ENCODE measurements at regions not wholly inside any gene's neighbourhood (a gene's known extent, or its start where the extent isn't known, plus 50 kb on each side); places are given as distances from the start of the nearest gene placed in this dataset.

DNA sequence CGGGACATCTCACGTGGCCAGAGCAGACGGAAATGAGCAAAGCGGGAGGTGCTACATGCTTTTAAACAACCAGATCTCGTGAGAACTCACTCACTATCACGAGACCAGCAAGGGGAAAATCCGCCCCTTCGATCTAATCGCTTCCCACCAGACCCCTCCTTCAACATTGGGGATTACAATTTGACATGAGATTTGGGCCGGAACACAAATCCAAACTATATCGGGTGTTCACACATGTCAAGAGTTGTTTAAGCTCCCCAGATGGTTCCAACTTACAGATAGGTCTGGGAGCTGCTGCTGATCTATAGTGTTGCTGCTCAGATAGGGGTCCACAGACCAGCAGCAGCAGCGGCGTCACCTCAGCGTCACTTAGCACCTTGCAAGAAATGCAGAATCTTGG, 194.9 kb downstream of the GPAM start:
- H3K4ac ChIP-seq (replicated peaks; ENCODE audit: insufficient read length, low read depth, low read length): no peak overlapping the region
- H3K79me1 ChIP-seq (ENCODE audit: low read depth, low read length): no peaks in the 10 kb centered on the region
- H3K27me3 ChIP-seq (replicated peaks in 1 of 4; ENCODE audit: control insufficient read depth in 3 of 4, extremely low read depth in 1 of 4, insufficient read depth in 3 of 4, low read length in 3 of 4): no peaks in the 10 kb centered on the region
- CTCF ChIA-PET (ENCODE audit: partially characterized antibody): interaction anchor here (1.0 to 4.6 kb wide), 4 partner anchors 26 to 233 kb away, joined by 3 to 28 read pairs (median 4); no protein-coding TSS in a partner anchor
- H4K5ac ChIP-seq (ENCODE audit: insufficient read length, low read depth, low read length): no peak overlapping the region
- H2AFZ ChIP-seq (ENCODE audit: low read length): no peak overlapping the region
- H2BK15ac ChIP-seq (ENCODE audit: low read length): no peak overlapping the region
- no peaks in the 10 kb centered on the region for H3K9me3 ChIP-seq (ENCODE audit: insufficient read depth in 2 of 2, low read depth in 1 of 2, low read length in 1 of 2)
- H2BK20ac ChIP-seq (ENCODE audit: low read length): no peak overlapping the region
- H3K79me2 ChIP-seq (ENCODE audit: control insufficient read depth in 1 of 2, insufficient read depth in 2 of 2, low read length in 2 of 2): no peaks in the 10 kb centered on the region
- no peak overlapping the region for H3K56ac ChIP-seq (replicated peaks; ENCODE audit: insufficient read length, low read depth, low read length)
- FAIRE-seq: no peak
- H3K23ac ChIP-seq (ENCODE audit: insufficient read length): no peak overlapping the region
- H3K27ac ChIP-seq (ENCODE audit: low read depth, low read length): no peak overlapping the region
- no peak overlapping the region for H3K4me2 ChIP-seq (ENCODE audit: insufficient read depth in 1 of 2, low read depth in 2 of 2, low read length in 2 of 2)
- H2BK5ac ChIP-seq (ENCODE audit: low read depth, low read length): no peak overlapping the region
- no peak overlapping the region for H4K91ac ChIP-seq (replicated peaks; ENCODE audit: insufficient read length, low read length)
- no peak overlapping the region for H2BK12ac ChIP-seq (ENCODE audit: low read depth, low read length)
- no peak overlapping the region for H4K8ac ChIP-seq (ENCODE audit: extremely low read depth, insufficient read depth, low read length)
- no peaks in the 10 kb centered on the region for H3K23me2 ChIP-seq (ENCODE audit: low read depth, low read length)
- TF ChIP-seq CHD2 (IDR thresholded peaks at IDR 0.05; ENCODE audit: low read length): no peak
- no peak for TF ChIP-seq TBP (IDR thresholded peaks at IDR 0.05; ENCODE audit: low read depth, low read length)
- TF ChIP-seq, protein P1, sequence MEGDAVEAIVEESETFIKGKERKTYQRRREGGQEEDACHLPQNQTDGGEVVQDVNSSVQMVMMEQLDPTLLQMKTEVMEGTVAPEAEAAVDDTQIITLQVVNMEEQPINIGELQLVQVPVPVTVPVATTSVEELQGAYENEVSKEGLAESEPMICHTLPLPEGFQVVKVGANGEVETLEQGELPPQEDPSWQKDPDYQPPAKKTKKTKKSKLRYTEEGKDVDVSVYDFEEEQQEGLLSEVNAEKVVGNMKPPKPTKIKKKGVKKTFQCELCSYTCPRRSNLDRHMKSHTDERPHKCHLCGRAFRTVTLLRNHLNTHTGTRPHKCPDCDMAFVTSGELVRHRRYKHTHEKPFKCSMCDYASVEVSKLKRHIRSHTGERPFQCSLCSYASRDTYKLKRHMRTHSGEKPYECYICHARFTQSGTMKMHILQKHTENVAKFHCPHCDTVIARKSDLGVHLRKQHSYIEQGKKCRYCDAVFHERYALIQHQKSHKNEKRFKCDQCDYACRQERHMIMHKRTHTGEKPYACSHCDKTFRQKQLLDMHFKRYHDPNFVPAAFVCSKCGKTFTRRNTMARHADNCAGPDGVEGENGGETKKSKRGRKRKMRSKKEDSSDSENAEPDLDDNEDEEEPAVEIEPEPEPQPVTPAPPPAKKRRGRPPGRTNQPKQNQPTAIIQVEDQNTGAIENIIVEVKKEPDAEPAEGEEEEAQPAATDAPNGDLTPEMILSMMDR (IDR thresholded peaks at IDR 0.05; ENCODE audit: control extremely low read depth in 1 of 3, insufficient read depth in 1 of 3, low read depth in 1 of 3, low read length in 3 of 3): no peak
- TF ChIP-seq HDAC2 (IDR thresholded peaks at IDR 0.05; ENCODE audit: borderline replicate concordance in 1 of 2, low read depth in 2 of 2, low read length in 2 of 2): no peak
- no peak for TF ChIP-seq SP2 (IDR thresholded peaks at IDR 0.05; ENCODE audit: low read length)
- TF ChIP-seq RBBP5 (IDR thresholded peaks at IDR 0.05; ENCODE audit: borderline replicate concordance, low read depth, low read length): no peak
- TF ChIP-seq, protein P2, sequence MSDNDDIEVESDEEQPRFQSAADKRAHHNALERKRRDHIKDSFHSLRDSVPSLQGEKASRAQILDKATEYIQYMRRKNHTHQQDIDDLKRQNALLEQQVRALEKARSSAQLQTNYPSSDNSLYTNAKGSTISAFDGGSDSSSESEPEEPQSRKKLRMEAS (IDR thresholded peaks at IDR 0.05): no peak
- no peak for TF ChIP-seq SRF (IDR thresholded peaks at IDR 0.05; ENCODE audit: low read depth, low read length)
- no peak for DNase-seq (ENCODE audit: low read depth in 1 of 2, low spot score in 2 of 2)
- 97% methylated on average over 14 of the region's 14 CpGs; no CpG with 5 or more reads in 1 of the 2 experiments for WGBS, 2 experiments (ENCODE audit: extremely low coverage in 1 of 2, insufficient coverage in 1 of 2, insufficient read length in 1 of 2, insufficient replicate concordance in 2 of 2, low coverage in 1 of 2, low lambda C conversion rate in 2 of 2, missing lambda C conversion rate in 1 of 2)
- POLR2A ChIA-PET (ENCODE audit: partially characterized antibody): no interaction called here
- no peak overlapping the region for H3K9ac ChIP-seq (replicated peaks in 1 of 4; ENCODE audit: extremely low read depth in 1 of 4, low read depth in 3 of 4, low read length in 3 of 4)
- H3K4me1 ChIP-seq (replicated peaks in 1 of 4; ENCODE audit: control insufficient read depth in 3 of 4, insufficient read depth in 4 of 4, low read length in 3 of 4): peaks cover 0 to 3% (median 0%) of the 10 kb centered on the region in 4 experiments; a peak in 1 of 7 replicates
- no peak overlapping the region for H3K18ac ChIP-seq (ENCODE audit: extremely low read depth, low read length)
- no peak overlapping the region for H2BK120ac ChIP-seq (replicated peaks; ENCODE audit: low read depth, low read length)
- no peak overlapping the region for H3K14ac ChIP-seq (ENCODE audit: insufficient read length)
- no peaks in the 10 kb centered on the region for H4K20me1 ChIP-seq (replicated peaks in 1 of 2; ENCODE audit: control insufficient read depth in 1 of 2, insufficient read depth in 2 of 2, low read length in 2 of 2)
- H3K4me3 ChIP-seq (ENCODE audit: extremely low read depth in 1 of 4, insufficient read depth in 2 of 4, low read depth in 3 of 4, low read length in 4 of 4): no peak overlapping the region
- H3K36me3 ChIP-seq (ENCODE audit: control insufficient read depth in 2 of 4, insufficient read depth in 4 of 4, low read length in 3 of 4): no peaks in the 10 kb centered on the region
- no peak overlapping the region for H2AK5ac ChIP-seq (ENCODE audit: low read depth, low read length)

Data from H1 (cell line).